ENCODE measurements at regions not wholly inside any gene's neighbourhood (a gene's known extent, or its start where the extent isn't known, plus 50 kb on each side); places are given as distances from the start of the nearest gene placed in this dataset.

- no peak for TF ChIP-seq GATA2 (IDR thresholded peaks at IDR 0.05; ENCODE audit: low read depth, low read length)
- no peak for TF ChIP-seq GATA3 (IDR thresholded peaks at IDR 0.05; ENCODE audit: low read depth, low read length)
Observed at GRCh38 chr5:56591081-56591480, 224.3 kb upstream of the MAP3K1 start.

Data from SH-SY5Y (cell line).